Ishikawa (cell line): ENCODE measurements at regions not wholly inside any gene's neighbourhood (a gene's known extent, or its start where the extent isn't known, plus 50 kb on each side); places are given as distances from the start of the nearest gene placed in this dataset.

Experiments
- EGR1 ChIP-seq: IDR thresholded peaks from 2 replicates; pipeline ENCODE4 v1.6.1; 2012
- MAX ChIP-seq: IDR thresholded peaks from 2 replicates; pipeline ENCODE4 v1.6.1; 2012
- RAD21 ChIP-seq: IDR thresholded peaks from 2 replicates; pipeline ENCODE4 v1.6.1; 2012; ENCODE audit warnings: low read depth
- TCF12 ChIP-seq: IDR thresholded peaks from 2 replicates; pipeline ENCODE4 v1.6.1; 2012; ENCODE audit warnings: low read depth
- YY1 ChIP-seq: IDR thresholded peaks from 2 replicates; pipeline ENCODE4 v1.6.1; 2012; ENCODE audit warnings: low read depth

GRCh38 chr4:147284935-147285334 is 196.0 kb upstream of the EDNRA start:
- no peak for TF ChIP-seq YY1
- TF ChIP-seq EGR1 = no peak
- no peak for TF ChIP-seq MAX
- TF ChIP-seq TCF12 = no peak
- no peak for TF ChIP-seq RAD21
